ENCODE measurements at regions not wholly inside any gene's neighbourhood (a gene's known extent, or its start where the extent isn't known, plus 50 kb on each side); places are given as distances from the start of the nearest gene placed in this dataset.

DNA sequence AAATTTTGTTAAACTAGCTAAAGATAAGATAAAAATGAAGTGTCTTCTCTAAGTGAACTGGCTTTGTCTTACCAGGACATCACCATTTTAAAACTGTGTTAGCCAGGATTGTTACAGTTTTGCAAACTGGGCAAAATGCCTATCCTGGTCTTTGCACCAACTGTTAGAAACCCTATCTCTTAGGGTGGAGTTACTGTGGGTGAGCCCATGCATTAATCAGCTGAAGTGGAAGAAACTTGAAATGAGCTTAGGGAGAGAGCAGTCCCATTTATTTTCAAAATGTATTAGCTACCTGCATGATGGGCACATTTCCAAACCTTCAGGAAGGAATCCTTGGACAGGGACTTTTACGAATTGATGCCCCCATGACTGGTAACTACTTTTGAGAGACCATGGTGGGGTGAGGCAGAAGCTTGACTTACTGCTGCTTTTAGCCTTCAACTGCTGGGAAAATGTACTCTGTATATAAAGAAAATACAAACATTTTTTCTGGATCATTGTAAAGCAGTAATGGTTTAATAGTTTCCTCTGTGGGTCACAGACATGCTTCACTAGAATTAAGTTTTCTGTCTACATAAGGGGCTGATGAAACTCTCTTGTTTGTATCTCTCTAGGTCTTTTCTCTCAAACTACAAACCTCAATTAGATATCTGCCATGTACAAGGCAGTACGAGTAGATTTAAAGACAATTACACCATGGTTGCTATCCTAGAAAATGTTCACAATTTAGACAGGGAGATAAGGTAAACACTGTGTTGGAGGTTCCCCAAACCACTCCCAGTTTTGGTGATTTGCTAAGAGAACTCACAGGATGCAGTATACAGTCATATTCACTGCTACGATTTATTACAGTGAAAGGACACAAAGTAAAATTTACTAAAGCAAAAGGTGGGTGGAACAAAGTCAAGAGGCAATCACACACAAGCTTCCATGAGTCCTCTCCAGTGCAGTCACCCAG, 321.4 kb upstream of the MMADHC start (continued):
- no peak for TF ChIP-seq PBX3 (IDR thresholded peaks at IDR 0.05)
- no peak for TF ChIP-seq IRF3 (IDR thresholded peaks at IDR 0.05; ENCODE audit: low read depth, low read length)
- TF ChIP-seq CTCF (IDR thresholded peaks at IDR 0.05) = no peak
- TF ChIP-seq FOXM1 (IDR thresholded peaks at IDR 0.05; ENCODE audit: low read depth) = no peak
- no peak for TF ChIP-seq EZH2phosphoT487 (IDR thresholded peaks at IDR 0.05; ENCODE audit: borderline replicate concordance, low read depth)
- no peak for TF ChIP-seq RXRA (IDR thresholded peaks at IDR 0.05; ENCODE audit: borderline replicate concordance, low read depth)
- TF ChIP-seq FOSL2 (IDR thresholded peaks at IDR 0.05; ENCODE audit: borderline replicate concordance, low read depth) = no peak
- TF ChIP-seq NFIC (IDR thresholded peaks at IDR 0.05; ENCODE audit: borderline replicate concordance) = no peak

DNA sequence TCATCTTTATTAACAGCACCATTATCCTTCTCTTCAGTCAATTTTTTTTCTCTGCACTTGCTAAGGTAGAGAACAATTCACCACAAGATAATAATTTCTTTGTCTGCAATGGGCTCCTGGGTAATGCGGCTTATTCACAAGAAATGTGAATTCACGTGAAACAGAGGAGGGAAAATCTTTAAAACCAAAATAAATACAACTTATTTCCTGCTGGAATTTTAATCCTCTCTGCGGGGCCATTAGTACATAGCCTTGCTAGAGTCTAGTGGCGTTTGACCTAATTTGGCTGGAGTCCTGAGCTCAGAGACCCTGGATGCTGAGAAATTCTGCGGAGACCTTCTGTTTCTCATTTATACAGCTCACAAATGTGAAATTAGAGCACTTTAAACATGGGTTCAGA, 319.3 kb upstream of the MMADHC start:
- Histone ChIP-seq H3K9ac (no peak overlapping the region), H3K79me2 (ENCODE audit: insufficient read depth) (no peaks in the 10 kb centered on the region), H3K4me2 (no peak overlapping the region), H3K9me2 (no peaks in the 10 kb centered on the region), H3K9me3 (no peaks in the 10 kb centered on the region; the same call in 1 of the 2 replicates), H3K4me3 (ENCODE audit: low read depth in 2 of 2, low read length in 1 of 2) (no peak overlapping the region), H2AFZ (ENCODE audit: low read depth) (no peak overlapping the region), H4K20me1 (ENCODE audit: insufficient read depth) (no peaks in the 10 kb centered on the region), H3K27ac (ENCODE audit: low read depth in 2 of 2, low read length in 1 of 2) (no peak overlapping the region), H3K36me3 (replicated peaks in 1 of 2; ENCODE audit: control insufficient read depth in 1 of 2, insufficient read depth in 2 of 2, low read length in 1 of 2) (no peaks in the 10 kb centered on the region), H3F3A (replicated peaks; ENCODE audit: insufficient read depth) (no peaks in the 10 kb centered on the region), H3K4me1 (ENCODE audit: control insufficient read depth in 1 of 2, insufficient read depth in 2 of 2, low read depth in 1 of 2, low read length in 1 of 2) (peaks cover 0 to 4% of the 10 kb centered on the region in 2 experiments; a peak in 2 of 4 replicates), H3K27me3 (ENCODE audit: insufficient read depth) (no peaks in the 10 kb centered on the region)
- POLR2A ChIA-PET = no interaction called here
- DNase-seq = no peak
- WGBS (ENCODE audit: low lambda C conversion rate) = 91% methylated on average over 5 of the region's 5 CpGs
- CTCF ChIA-PET = interaction anchor here (1.0 to 1.8 kb wide), 2 partner anchors 11 to 15 kb away, joined by 3 to 5 read pairs; no protein-coding TSS in a partner anchor
- TF ChIP-seq MAX (IDR thresholded peaks at IDR 0.05; ENCODE audit: low read depth) = no peak
- no peak for TF ChIP-seq NFIC (IDR thresholded peaks at IDR 0.05; ENCODE audit: borderline replicate concordance)
- TF ChIP-seq RCOR1 (IDR thresholded peaks at IDR 0.05; ENCODE audit: low read length) = no peak
- no peak for TF ChIP-seq CHD2 (IDR thresholded peaks at IDR 0.05; ENCODE audit: low read length, partially characterized antibody)
- TF ChIP-seq POLR2AphosphoS5 (IDR thresholded peaks at IDR 0.05; ENCODE audit: low read depth, low read length) = no peak
- TF ChIP-seq FOSL2 (IDR thresholded peaks at IDR 0.05; ENCODE audit: borderline replicate concordance, low read depth) = no peak
- TF ChIP-seq RXRA (IDR thresholded peaks at IDR 0.05; ENCODE audit: borderline replicate concordance, low read depth) = no peak
- no peak for TF ChIP-seq FOXJ3 (CRISPR knock-in tag; IDR thresholded peaks at IDR 0.05)
- TF ChIP-seq, protein P1, sequence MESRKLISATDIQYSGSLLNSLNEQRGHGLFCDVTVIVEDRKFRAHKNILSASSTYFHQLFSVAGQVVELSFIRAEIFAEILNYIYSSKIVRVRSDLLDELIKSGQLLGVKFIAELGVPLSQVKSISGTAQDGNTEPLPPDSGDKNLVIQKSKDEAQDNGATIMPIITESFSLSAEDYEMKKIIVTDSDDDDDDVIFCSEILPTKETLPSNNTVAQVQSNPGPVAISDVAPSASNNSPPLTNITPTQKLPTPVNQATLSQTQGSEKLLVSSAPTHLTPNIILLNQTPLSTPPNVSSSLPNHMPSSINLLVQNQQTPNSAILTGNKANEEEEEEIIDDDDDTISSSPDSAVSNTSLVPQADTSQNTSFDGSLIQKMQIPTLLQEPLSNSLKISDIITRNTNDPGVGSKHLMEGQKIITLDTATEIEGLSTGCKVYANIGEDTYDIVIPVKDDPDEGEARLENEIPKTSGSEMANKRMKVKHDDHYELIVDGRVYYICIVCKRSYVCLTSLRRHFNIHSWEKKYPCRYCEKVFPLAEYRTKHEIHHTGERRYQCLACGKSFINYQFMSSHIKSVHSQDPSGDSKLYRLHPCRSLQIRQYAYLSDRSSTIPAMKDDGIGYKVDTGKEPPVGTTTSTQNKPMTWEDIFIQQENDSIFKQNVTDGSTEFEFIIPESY (IDR thresholded peaks at IDR 0.05; ENCODE audit: borderline replicate concordance, low read depth) = no peak
- TF ChIP-seq FOXM1 (IDR thresholded peaks at IDR 0.05; ENCODE audit: low read depth) = no peak
- no peak for TF ChIP-seq MXI1 (IDR thresholded peaks at IDR 0.05; ENCODE audit: low read depth, low read length)
- TF ChIP-seq, protein P2, sequence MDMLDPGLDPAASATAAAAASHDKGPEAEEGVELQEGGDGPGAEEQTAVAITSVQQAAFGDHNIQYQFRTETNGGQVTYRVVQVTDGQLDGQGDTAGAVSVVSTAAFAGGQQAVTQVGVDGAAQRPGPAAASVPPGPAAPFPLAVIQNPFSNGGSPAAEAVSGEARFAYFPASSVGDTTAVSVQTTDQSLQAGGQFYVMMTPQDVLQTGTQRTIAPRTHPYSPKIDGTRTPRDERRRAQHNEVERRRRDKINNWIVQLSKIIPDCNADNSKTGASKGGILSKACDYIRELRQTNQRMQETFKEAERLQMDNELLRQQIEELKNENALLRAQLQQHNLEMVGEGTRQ (IDR thresholded peaks at IDR 0.05; ENCODE audit: borderline replicate concordance, low read depth, low read length) = no peak
- TF ChIP-seq SIN3A (IDR thresholded peaks at IDR 0.05; ENCODE audit: borderline replicate concordance, low read depth, low read length) = no peak
- TF ChIP-seq MEF2A (IDR thresholded peaks at IDR 0.05; ENCODE audit: borderline replicate concordance, low read depth) = no peak
- TF ChIP-seq SMC3 (IDR thresholded peaks at IDR 0.05; ENCODE audit: low read depth, low read length) = no peak
- no peak for TF ChIP-seq YY1 (IDR thresholded peaks at IDR 0.05; ENCODE audit: low read depth)
